Breast epithelium (tissue), 4 donors: ENCODE measurements at regions not wholly inside any gene's neighbourhood (a gene's known extent, or its start where the extent isn't known, plus 50 kb on each side); places are given as distances from the start of the nearest gene placed in this dataset.

Experiments used
- DNase-seq, 2 donors: peaks; one replicate each; pipeline ENCODE4 v3.0.0-alpha.2; 2019; ENCODE audit warnings: low spot score in 2 of 2
- H3K27ac ChIP-seq, 2 donors: fragments of 200-600 bp; sonication (generic) in 1 of 2; one replicate each; pipeline ENCODE4 v1.5.1; 2016 to 2019; ENCODE audit warnings: mild to moderate bottlenecking in 1 of 2
- H3K27me3 ChIP-seq, 2 donors: fragments of 200-600 bp; sonication (generic) in 1 of 2; one replicate each; pipeline versions ENCODE4 v1.5.1 to v1.6.0; 2017 to 2019; ENCODE audit warnings: control low read depth in 1 of 2, mild to moderate bottlenecking in 1 of 2
- H3K36me3 ChIP-seq: fragments of 200-600 bp; one replicate; pipeline ENCODE4 v1.5.1; 2019
- H3K4me1 ChIP-seq, 2 donors: fragments of 200-600 bp; sonication (generic); one replicate each; pipeline ENCODE4 v1.5.1; 2016 to 2019; ENCODE audit warnings: control low read depth in 1 of 2
- H3K4me3 ChIP-seq, 3 donors: fragments of 200-600 bp; sonication (generic); 1 replicate in 2 of 3; 2 replicates in 1 of 3; pipeline ENCODE4 v1.5.1; 2016 to 2019; ENCODE audit warnings: mild to moderate bottlenecking in 3 of 3, moderate library complexity in 2 of 3
- H3K9me3 ChIP-seq, 2 donors: fragments of 200-600 bp; sonication (generic) in 1 of 2; one replicate each; pipeline ENCODE4 v1.5.1; 2016 to 2019; ENCODE audit warnings: control low read depth in 1 of 2
- CTCF ChIP-seq, 3 donors: fragments of 450-650 bp; IDR thresholded peaks; one replicate each; pipeline ENCODE4 v1.5.1; 2016 to 2017; ENCODE audit warnings: antibody characterized with exemption in 3 of 3, mild to moderate bottlenecking in 3 of 3, moderate library complexity in 3 of 3
- POLR2A ChIP-seq: fragments of 450-650 bp; IDR thresholded peaks from one replicate; pipeline ENCODE4 v1.6.1; 2016; ENCODE audit warnings: antibody characterized with exemption, mild to moderate bottlenecking, moderate library complexity
- POLR2AphosphoS5 ChIP-seq, 3 donors: sonication (generic); formaldehyde crosslinking; IDR thresholded peaks; one replicate each; pipeline ENCODE4 v1.6.1; 2017; ENCODE audit warnings: antibody characterized with exemption in 3 of 3
- intact Hi-C: fragments of 100-400 bp; cut with DNase I; formaldehyde crosslinking; loops from one replicate; pipeline ENCODE4 v1.15.1; 2023; ENCODE audit warnings: low total_unique reads

GRCh38 chr14:101252443-101253214 lies 308.7 kb upstream of the DIO3 start:
- no peak for DNase-seq
- no peaks in the 10 kb centered on the region for H3K9me3 ChIP-seq
- TF ChIP-seq POLR2A (no peak), CTCF (IDR thresholded peaks at IDR 0.05) (no peak), POLR2AphosphoS5 (IDR thresholded peaks at IDR 0.05) (no peak)
- peaks cover 0 to 20% of the 10 kb centered on the region in 2 donors for H3K27me3 ChIP-seq
- intact Hi-C loops, result no loop called here
- no peak overlapping the region for H3K27ac ChIP-seq
- no peaks in the 10 kb centered on the region for H3K36me3 ChIP-seq
- H3K4me1 ChIP-seq, result no peaks in the 10 kb centered on the region
- H3K4me3 ChIP-seq, result no peak overlapping the region

GRCh38 chr14:101253948-101254347 lies 307.3 kb upstream of the DIO3 start:
- TF ChIP-seq POLR2A (no peak), CTCF (IDR thresholded peaks at IDR 0.05) (no peak), POLR2AphosphoS5 (IDR thresholded peaks at IDR 0.05) (no peak)
- H3K9me3 ChIP-seq, result no peaks in the 10 kb centered on the region
- intact Hi-C loops, result no loop called here
- no peak for DNase-seq
- H3K36me3 ChIP-seq, result no peaks in the 10 kb centered on the region
- no peak overlapping the region for H3K27ac ChIP-seq
- no peak overlapping the region for H3K4me3 ChIP-seq
- H3K27me3 ChIP-seq, result peaks cover 0 to 15% of the 10 kb centered on the region in 2 donors
- H3K4me1 ChIP-seq, result no peaks in the 10 kb centered on the region

- no peak overlapping the region for H3K27ac ChIP-seq
- TF ChIP-seq CTCF (IDR thresholded peaks at IDR 0.05), result no peak
- peak in 1 of 3 donors; percentile 60 for TF ChIP-seq POLR2AphosphoS5 (IDR thresholded peaks at IDR 0.05)
- no peak for DNase-seq
Observed at GRCh38 chr14:101254805-101255764, 306.2 kb upstream of the DIO3 start.

GRCh38 chr14:101255765-101256125 lies 305.6 kb upstream of the DIO3 start:
- intact Hi-C loops, result no loop called here
- Histone ChIP-seq H3K9me3 (no peaks in the 10 kb centered on the region), H3K27ac (no peak overlapping the region), H3K27me3 (peaks cover 0 to 19% of the 10 kb centered on the region in 2 donors), H3K4me3 (peak overlapping the region in 1 of 3 donors; percentile 22), H3K36me3 (no peaks in the 10 kb centered on the region), H3K4me1 (no peaks in the 10 kb centered on the region)
- no peak for DNase-seq
- no peak for TF ChIP-seq CTCF (IDR thresholded peaks at IDR 0.05)
- TF ChIP-seq POLR2A, result no peak
- TF ChIP-seq POLR2AphosphoS5 (IDR thresholded peaks at IDR 0.05), result no peak

More at GRCh38 chr14:101254805-101255764, 306.2 kb upstream of the DIO3 start:
- peaks cover 0 to 15% of the 10 kb centered on the region in 2 donors for H3K27me3 ChIP-seq
- intact Hi-C loops, result no loop called here
- no peaks in the 10 kb centered on the region for H3K36me3 ChIP-seq
- peak overlapping the region in 1 of 3 donors; percentile 22 for H3K4me3 ChIP-seq
- H3K4me1 ChIP-seq, result no peaks in the 10 kb centered on the region
- no peaks in the 10 kb centered on the region for H3K9me3 ChIP-seq

- no peaks in the 10 kb centered on the region for H3K36me3 ChIP-seq
- no peak for DNase-seq
Observed at GRCh38 chr14:101256266-101256665, 305.0 kb upstream of the DIO3 start.

More at GRCh38 chr14:101256266-101256665, 305.0 kb upstream of the DIO3 start:
- Histone ChIP-seq H3K9me3 (no peaks in the 10 kb centered on the region), H3K27me3 (peaks cover 0 to 18% of the 10 kb centered on the region in 2 donors), H3K4me1 (no peaks in the 10 kb centered on the region), H3K4me3 (no peak overlapping the region), H3K27ac (no peak overlapping the region)
- TF ChIP-seq POLR2A, result no peak
- no peak for TF ChIP-seq POLR2AphosphoS5 (IDR thresholded peaks at IDR 0.05)
- TF ChIP-seq CTCF (IDR thresholded peaks at IDR 0.05), result no peak
- intact Hi-C loops, result no loop called here
